ENCODE measurements at regions not wholly inside any gene's neighbourhood (a gene's known extent, or its start where the extent isn't known, plus 50 kb on each side); places are given as distances from the start of the nearest gene placed in this dataset.

GRCh38 chr16:63981639-63982038, 1140.2 kb downstream of the CDH11 start:
- H3K27me3 ChIP-seq, result no peaks in the 10 kb centered on the region
- no peaks in the 10 kb centered on the region for H3K4me1 ChIP-seq
- intact Hi-C loops (cut with DNase I; ENCODE audit: low total_unique reads), result no loop called here
- no peaks in the 10 kb centered on the region for H3K36me3 ChIP-seq
- no peak overlapping the region for H3K27ac ChIP-seq
- TF ChIP-seq CTCF (IDR thresholded peaks at IDR 0.05), result no peak
- no peak overlapping the region for H3K4me3 ChIP-seq
- DNase-seq, result no peak
- no peaks in the 10 kb centered on the region for H3K9me3 ChIP-seq

DNA sequence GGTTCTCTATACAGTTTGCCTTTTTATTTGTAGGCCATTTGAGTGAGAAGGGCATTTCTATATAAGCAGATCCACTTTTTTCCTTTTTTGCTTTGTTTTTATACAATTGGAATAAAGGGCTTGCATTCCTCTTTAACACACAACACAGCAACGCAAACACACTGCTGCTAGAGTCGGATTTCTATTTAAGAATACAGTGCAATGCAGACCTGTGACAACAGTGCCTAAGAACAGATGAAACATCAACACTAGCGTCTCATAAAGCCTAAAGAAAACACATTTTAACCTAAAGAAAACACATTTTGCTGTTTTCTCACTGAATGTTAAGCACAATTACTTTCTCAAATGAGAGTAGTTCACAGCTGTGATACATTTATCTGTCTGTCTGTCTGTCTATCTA, 1141.1 kb downstream of the CDH11 start:
- no peaks in the 10 kb centered on the region for H3K4me1 ChIP-seq
- no peak overlapping the region for H3K27ac ChIP-seq
- H3K4me3 ChIP-seq, result no peak overlapping the region
- TF ChIP-seq CTCF (IDR thresholded peaks at IDR 0.05), result no peak
- H3K36me3 ChIP-seq, result no peaks in the 10 kb centered on the region
- H3K9me3 ChIP-seq, result no peaks in the 10 kb centered on the region
- no peak for DNase-seq
- intact Hi-C loops (cut with DNase I; ENCODE audit: low total_unique reads), result no loop called here
- no peaks in the 10 kb centered on the region for H3K27me3 ChIP-seq

DNA sequence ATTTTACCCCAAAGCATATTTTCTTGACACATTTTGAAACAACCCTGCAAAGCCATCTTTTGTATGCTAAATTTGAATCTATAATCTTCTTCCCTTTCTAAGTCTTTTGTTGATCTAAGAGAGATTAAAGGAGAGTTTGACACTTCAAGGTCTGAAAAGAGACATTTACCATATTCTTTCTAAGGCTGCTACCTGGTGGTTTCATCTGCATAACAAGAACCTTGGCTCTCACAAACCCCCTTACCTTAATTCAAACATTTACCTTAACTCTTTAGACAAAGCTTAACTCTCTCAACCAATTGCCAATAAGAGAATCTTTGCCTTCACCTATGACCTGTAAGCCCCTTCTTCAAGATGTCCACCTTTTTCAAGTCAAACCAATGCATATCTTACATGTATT, 1143.6 kb downstream of the CDH11 start:
- DNase-seq, result no peak
- intact Hi-C loops (cut with DNase I; ENCODE audit: low total_unique reads), result no loop called here

DNA sequence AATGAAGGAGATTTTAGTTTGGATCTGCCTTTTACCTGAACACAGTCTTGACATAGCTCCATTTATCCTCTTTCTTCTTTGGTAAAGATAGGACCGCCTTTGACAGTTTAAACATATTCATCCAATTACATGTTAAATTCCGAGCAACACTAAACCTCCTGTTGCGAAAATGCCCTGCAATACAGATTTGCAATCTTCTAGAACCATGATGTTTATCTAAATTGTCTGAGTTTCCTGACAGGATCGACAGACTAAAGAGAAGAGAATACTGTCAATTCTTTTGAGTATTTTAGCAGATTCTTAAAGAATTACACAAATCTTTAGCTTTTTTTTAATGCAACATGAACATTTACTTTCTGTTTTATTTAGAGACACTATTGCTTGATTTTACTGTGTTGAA, 1145.5 kb downstream of the CDH11 start:
- Histone ChIP-seq H3K9me3 (no peaks in the 10 kb centered on the region), H3K27ac (no peak overlapping the region), H3K36me3 (no peaks in the 10 kb centered on the region), H3K27me3 (no peaks in the 10 kb centered on the region), H3K4me1 (no peaks in the 10 kb centered on the region), H3K4me3 (no peak overlapping the region)
- no peak for DNase-seq
- intact Hi-C loops (cut with DNase I; ENCODE audit: low total_unique reads), result no loop called here
- TF ChIP-seq CTCF (IDR thresholded peaks at IDR 0.05), result no peak

More for the DNA sequence above, 1143.6 kb downstream of the CDH11 start:
- Histone ChIP-seq H3K4me1 (no peaks in the 10 kb centered on the region), H3K27ac (no peak overlapping the region), H3K4me3 (no peak overlapping the region), H3K9me3 (no peaks in the 10 kb centered on the region), H3K27me3 (no peaks in the 10 kb centered on the region), H3K36me3 (no peaks in the 10 kb centered on the region)
- no peak for TF ChIP-seq CTCF (IDR thresholded peaks at IDR 0.05)

DNA sequence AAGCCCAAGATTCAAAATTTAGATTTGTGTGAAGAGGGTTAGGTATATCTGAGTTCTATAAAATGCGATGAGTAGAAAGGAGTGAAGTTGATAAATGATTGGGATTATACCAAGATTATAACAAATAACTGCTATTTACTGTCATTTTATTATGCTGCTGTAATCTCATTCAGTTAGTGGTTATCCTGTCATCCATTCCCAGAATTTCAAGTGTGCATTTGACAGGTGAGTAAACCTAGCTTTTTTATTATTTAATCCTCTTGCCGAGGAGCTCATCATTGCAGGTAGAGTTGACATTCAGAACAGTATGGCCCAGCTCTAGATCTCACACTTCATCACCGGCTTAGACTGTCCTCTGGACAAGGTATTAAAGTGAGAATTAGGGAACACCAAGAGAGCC, 1146.2 kb downstream of the CDH11 start:
- H3K27me3 ChIP-seq, result no peaks in the 10 kb centered on the region
- intact Hi-C loops (cut with DNase I; ENCODE audit: low total_unique reads), result no loop called here
- DNase-seq, result no peak
- no peaks in the 10 kb centered on the region for H3K4me1 ChIP-seq
- no peak overlapping the region for H3K4me3 ChIP-seq
- H3K9me3 ChIP-seq, result no peaks in the 10 kb centered on the region
- TF ChIP-seq CTCF (IDR thresholded peaks at IDR 0.05), result no peak
- H3K27ac ChIP-seq, result no peak overlapping the region
- H3K36me3 ChIP-seq, result no peaks in the 10 kb centered on the region

DNA sequence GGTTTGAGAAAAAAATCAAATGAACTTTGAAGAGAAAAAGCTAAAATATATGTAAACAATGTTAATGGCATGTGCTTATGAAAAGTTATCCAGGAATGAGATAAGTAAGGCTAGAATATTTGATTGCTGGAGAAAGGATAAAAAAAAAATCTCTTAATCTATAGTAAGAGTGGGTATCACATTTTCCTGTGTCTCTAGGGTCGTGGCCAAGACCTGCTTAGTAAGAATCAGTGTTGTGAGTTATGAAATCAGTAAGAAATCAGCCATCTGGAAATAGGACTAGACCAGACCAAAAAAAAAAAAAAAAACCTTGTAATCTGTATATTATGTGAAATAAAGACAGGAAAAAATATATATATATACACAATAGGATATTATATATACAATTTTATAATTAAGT, 1153.9 kb downstream of the CDH11 start:
- Histone ChIP-seq H3K4me3 (no peak overlapping the region), H3K27ac (no peak overlapping the region), H3K9me3 (no peaks in the 10 kb centered on the region), H3K27me3 (no peaks in the 10 kb centered on the region), H3K4me1 (no peaks in the 10 kb centered on the region), H3K36me3 (no peaks in the 10 kb centered on the region)
- intact Hi-C loops (cut with DNase I; ENCODE audit: low total_unique reads), result no loop called here
- TF ChIP-seq CTCF (IDR thresholded peaks at IDR 0.05), result no peak
- no peak for DNase-seq

Measured in tibial artery (tissue), 4 donors.